Large intestine (tissue), 3 donors: ENCODE measurements at regions not wholly inside any gene's neighbourhood (a gene's known extent, or its start where the extent isn't known, plus 50 kb on each side); places are given as distances from the start of the nearest gene placed in this dataset.

Source experiments
- DNase-seq, 2 donors: peaks; one replicate each; pipeline versions ENCODE4 v3.0.0 to v3.0.0-alpha.2; 2013
- H3K27ac ChIP-seq: one replicate; pipeline ENCODE4 v1.5.1; 2013; ENCODE audit warnings: low read length
- H3K27me3 ChIP-seq: 2 replicates; pipeline ENCODE4 v1.6.1; 2013; ENCODE audit warnings: low read length; ENCODE audit not compliant: control insufficient read depth, insufficient read depth
- H3K36me3 ChIP-seq: 2 replicates; pipeline ENCODE4 v1.6.1; 2013; ENCODE audit warnings: low read length; ENCODE audit not compliant: control insufficient read depth, insufficient read depth
- H3K4me1 ChIP-seq: one replicate; pipeline ENCODE4 v1.6.1; 2013; ENCODE audit warnings: low read length; ENCODE audit not compliant: control insufficient read depth, insufficient read depth
- H3K4me3 ChIP-seq: one replicate; pipeline ENCODE4 v1.5.1; 2013; ENCODE audit warnings: low read length
- H3K9me3 ChIP-seq: one replicate; pipeline ENCODE4 v1.6.1; 2013; ENCODE audit warnings: mild to moderate bottlenecking, low read depth, low read length, moderate library complexity; ENCODE audit not compliant: control insufficient read depth
- WGBS: methylation state at CpG from one replicate; pipeline ENCODE4 v1.1.5; 2013; ENCODE audit warnings: low lambda C conversion rate; ENCODE audit not compliant: insufficient coverage; 5-methylcytosine and 5-hydroxymethylcytosine counted together

DNA sequence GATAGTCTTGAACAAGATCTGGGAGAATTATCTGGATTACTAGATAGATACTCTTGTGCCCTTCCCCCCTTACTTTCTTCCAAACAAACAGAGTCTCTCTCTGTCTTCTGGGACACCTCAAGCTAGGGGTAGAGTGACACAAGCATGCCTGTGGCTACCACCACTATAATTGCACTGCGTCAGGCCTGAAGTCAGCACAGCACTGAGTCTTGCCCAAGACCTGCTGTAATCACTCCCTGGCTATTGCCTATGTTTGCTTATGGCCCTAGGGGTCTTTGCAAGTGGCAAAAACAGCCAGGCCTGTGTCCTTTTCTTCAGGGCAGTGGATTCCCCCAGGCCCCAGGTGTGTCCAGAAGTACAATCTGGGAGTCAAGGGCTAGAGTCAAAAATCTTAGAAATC lies 106.6 kb downstream of the SLC5A7 start:
- WGBS = no CpG with 5 or more reads among the region's 1 CpG
- H3K36me3 ChIP-seq = no peaks in the 10 kb centered on the region
- no peak overlapping the region for H3K4me3 ChIP-seq
- no peaks in the 10 kb centered on the region for H3K4me1 ChIP-seq
- no peak for DNase-seq
- H3K9me3 ChIP-seq = no peaks in the 10 kb centered on the region
- no peak overlapping the region for H3K27ac ChIP-seq
- no peaks in the 10 kb centered on the region for H3K27me3 ChIP-seq

DNA sequence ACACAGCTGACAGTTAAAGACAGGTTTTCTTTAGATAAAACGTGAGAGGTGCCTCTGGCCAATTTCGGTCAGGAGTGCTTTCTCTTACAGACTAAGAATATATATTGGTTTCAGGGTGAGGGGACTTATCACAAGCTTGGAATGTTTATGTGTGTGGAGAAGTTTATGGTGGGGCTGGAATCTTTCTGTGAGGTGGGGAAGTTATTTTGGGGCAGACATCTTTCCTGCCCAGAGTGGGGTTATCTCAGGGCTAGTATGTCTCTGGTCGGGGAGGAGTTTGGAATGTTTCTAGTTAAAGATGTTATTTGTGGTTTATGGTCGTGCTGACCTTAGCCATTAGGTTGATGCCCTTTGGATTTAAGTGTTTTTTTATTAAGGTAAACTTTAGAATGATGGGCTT lies 115.2 kb downstream of the SLC5A7 start:
- no peak for DNase-seq
- no peak overlapping the region for H3K27ac ChIP-seq
- H3K27me3 ChIP-seq = no peaks in the 10 kb centered on the region
- H3K4me3 ChIP-seq = no peak overlapping the region
- no peaks in the 10 kb centered on the region for H3K4me1 ChIP-seq
- WGBS = no CpG with 5 or more reads among the region's 4 CpGs
- no peaks in the 10 kb centered on the region for H3K9me3 ChIP-seq
- no peaks in the 10 kb centered on the region for H3K36me3 ChIP-seq

DNA sequence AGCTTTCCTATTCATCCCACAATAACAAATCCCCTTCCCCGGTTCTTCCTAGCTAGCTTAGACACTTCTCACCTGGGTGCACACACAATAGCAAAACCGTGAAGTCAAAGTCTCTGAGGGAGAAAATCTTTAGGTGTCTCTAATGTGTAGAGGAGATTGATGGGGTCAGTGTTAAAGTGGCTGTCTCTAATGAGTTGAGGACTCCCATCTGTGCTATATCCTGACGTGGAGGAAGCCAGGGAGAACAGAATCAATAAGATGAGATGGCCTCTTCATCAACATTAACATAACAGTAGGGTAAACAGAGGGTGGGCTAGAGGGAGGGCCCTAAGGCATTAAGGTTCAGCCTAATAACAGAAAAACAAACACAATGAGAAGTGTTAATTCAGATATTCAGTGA lies 120.4 kb downstream of the SLC5A7 start:
- no peaks in the 10 kb centered on the region for H3K36me3 ChIP-seq
- H3K27ac ChIP-seq = no peak overlapping the region
- no peak for DNase-seq
- no peaks in the 10 kb centered on the region for H3K4me1 ChIP-seq
- WGBS = no CpG with 5 or more reads among the region's 3 CpGs
- no peaks in the 10 kb centered on the region for H3K27me3 ChIP-seq
- H3K9me3 ChIP-seq = no peaks in the 10 kb centered on the region
- no peak overlapping the region for H3K4me3 ChIP-seq

DNA sequence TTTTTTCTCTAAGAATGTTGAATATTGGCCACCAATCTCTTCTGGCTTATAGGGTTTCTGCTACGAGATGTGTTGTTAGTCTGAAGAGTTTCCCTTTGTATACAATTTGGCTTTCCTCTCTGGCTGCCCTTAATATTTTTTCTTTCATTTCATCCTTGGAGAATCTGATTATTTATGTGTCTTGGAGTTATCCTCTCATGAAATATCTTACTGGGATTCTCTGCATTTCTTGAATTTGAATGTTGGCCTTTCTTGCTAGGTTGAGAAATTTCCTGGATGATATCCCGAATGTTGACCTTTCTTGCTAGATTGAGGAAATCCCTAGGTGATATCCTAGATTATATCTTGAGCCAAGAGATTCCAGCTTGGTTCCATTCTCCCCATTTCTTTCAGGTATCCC lies 125.6 kb downstream of the SLC5A7 start:
- WGBS = 83% methylated on average over 1 of the region's 2 CpGs
- H3K27ac ChIP-seq = no peak overlapping the region
- H3K4me3 ChIP-seq = no peak overlapping the region
- H3K27me3 ChIP-seq = no peaks in the 10 kb centered on the region
- no peak for DNase-seq
- no peaks in the 10 kb centered on the region for H3K9me3 ChIP-seq
- no peaks in the 10 kb centered on the region for H3K36me3 ChIP-seq
- no peaks in the 10 kb centered on the region for H3K4me1 ChIP-seq

DNA sequence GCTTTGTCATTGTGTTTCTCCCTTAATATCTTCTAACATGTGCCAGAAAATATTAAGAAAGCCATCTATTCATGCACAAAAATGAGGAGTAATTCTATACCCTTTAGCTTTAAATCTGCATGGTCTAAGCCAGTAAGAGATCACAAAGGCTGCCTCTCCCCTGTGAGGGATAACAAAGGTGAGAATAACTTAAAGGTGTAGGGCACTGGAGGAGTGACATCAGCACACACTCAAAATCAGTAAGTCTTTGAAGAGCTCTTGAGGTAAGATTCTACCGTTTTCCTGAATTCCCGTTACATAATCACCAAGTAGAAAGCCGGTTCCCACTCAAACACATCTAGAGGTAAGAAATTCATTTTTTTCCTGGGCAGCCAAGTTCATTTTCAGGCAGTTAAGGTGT lies 123.9 kb upstream of the SULT1C3 start:
- H3K27me3 ChIP-seq = no peaks in the 10 kb centered on the region
- H3K4me3 ChIP-seq = no peak overlapping the region
- no peaks in the 10 kb centered on the region for H3K9me3 ChIP-seq
- WGBS = 92% methylated on average over 3 of the region's 3 CpGs
- no peak for DNase-seq
- H3K36me3 ChIP-seq = no peaks in the 10 kb centered on the region
- no peaks in the 10 kb centered on the region for H3K4me1 ChIP-seq
- no peak overlapping the region for H3K27ac ChIP-seq

DNA sequence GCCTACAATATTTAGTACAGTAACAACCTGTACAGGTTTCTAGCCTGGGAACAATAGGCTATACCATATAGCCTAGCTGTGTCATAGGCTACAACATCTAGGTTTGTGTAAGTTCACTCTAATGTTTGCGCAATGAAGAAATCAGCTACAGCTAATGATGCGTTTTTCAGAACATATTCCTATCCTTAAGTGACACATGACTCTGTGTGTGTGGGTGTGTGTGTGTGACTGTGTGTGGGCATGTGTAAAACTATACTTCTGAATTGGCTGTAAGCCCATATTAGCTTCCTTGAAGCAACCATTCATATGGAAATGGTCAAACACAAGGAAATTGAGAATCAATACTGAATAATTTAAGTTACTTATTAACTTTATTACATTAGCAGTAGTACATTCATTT lies 120.8 kb upstream of the SULT1C3 start:
- Histone ChIP-seq H3K9me3 (no peaks in the 10 kb centered on the region), H3K36me3 (no peaks in the 10 kb centered on the region), H3K4me1 (no peaks in the 10 kb centered on the region), H3K27ac (no peak overlapping the region), H3K27me3 (no peaks in the 10 kb centered on the region), H3K4me3 (no peak overlapping the region)
- DNase-seq = peak in 1 of 2 donors; percentile 65
- WGBS = no CpG with 5 or more reads among the region's 2 CpGs

DNA sequence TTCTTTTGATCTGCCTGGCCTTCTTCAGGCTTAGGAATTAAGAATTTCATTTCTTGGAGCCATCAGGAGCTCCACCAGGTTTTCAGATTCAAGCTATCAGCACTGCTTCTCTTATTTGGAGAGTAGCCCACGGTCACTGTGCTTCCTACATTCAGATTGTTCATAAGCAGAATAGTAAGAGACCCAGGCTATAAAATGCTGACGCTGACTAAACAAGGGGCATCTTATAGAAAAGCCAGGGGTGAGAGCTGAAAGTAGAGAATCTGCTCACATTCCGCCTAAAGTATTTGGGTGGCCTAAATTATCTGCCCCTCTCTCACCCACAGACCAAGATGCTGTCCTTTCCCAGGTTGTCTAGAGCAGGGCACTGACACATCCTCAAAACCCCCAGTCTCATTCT lies 120.3 kb upstream of the SULT1C3 start:
- H3K4me3 ChIP-seq = no peak overlapping the region
- H3K9me3 ChIP-seq = no peaks in the 10 kb centered on the region
- no peaks in the 10 kb centered on the region for H3K27me3 ChIP-seq
- no peak overlapping the region for H3K27ac ChIP-seq
- H3K36me3 ChIP-seq = no peaks in the 10 kb centered on the region
- DNase-seq = no peak
- no CpG with 5 or more reads among the region's 3 CpGs for WGBS
- H3K4me1 ChIP-seq = no peaks in the 10 kb centered on the region

DNA sequence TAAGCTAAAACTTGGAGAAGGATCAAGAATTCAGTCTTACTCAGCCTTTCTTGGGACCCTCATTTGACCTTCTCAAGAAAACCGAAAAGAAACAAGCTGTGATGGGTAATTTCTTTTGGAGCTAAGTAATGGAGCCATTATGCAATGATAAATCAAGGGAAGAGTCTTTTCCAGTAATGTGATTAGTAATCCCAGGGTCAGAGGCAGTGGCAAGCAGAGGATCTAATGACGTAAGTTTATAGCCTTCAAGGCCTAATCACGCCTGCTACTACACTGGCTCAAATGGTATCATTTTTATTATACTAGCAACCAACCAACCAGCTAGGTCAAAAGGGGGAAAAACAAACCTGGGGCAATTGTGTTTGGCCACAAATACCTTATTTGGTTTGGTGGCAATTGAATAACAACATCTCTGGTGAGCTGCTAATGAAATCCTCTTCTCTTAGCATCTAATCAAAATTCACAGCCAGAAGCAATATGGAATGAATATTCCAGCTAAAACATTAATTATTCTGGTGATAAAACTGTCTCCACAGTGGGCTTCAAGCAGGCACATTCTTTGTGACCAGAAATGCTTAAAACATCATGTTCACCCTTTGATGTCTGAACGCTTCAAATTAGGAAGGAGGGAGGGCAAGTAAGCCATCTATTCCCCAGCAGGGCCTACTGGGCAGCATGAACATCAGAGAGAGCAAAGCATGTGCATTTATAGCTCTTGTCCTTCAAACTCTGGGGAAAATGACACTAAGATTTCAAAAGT lies 114.9 kb upstream of the SULT1C3 start:
- no peaks in the 10 kb centered on the region for H3K36me3 ChIP-seq
- no peak overlapping the region for H3K4me3 ChIP-seq
- H3K27ac ChIP-seq = peak overlapping the region; percentile 10
- 80% methylated on average over 1 of the region's 4 CpGs for WGBS
- peak; percentile 23 to 50 for DNase-seq
- H3K9me3 ChIP-seq = no peaks in the 10 kb centered on the region
- peaks cover 7% of the 10 kb centered on the region for H3K4me1 ChIP-seq
- no peaks in the 10 kb centered on the region for H3K27me3 ChIP-seq

DNA sequence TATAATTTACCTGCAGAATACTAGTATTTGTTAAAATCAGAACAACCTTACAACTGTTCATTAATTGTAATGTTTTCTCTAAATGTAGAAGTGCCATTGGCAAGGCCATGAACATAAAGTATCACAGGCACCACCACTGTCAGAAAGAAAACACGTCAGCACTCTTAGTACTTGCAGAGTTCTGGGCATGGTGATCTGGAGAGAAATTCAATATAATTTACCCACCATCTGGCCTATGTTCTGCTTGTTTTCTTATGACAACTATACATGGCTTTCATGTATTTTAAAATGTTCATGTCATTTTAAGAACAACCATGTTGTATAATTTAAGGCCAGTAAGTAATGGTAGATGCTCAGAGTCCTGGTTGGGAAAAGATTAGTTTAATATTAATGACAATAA lies 114.2 kb upstream of the SULT1C3 start:
- Histone ChIP-seq H3K36me3 (no peaks in the 10 kb centered on the region), H3K27me3 (no peaks in the 10 kb centered on the region), H3K9me3 (no peaks in the 10 kb centered on the region), H3K4me3 (no peak overlapping the region), H3K27ac (no peak overlapping the region), H3K4me1 (peaks cover 7% of the 10 kb centered on the region)
- no peak for DNase-seq
- WGBS = 100% methylated on average over 1 of the region's 1 CpG

DNA sequence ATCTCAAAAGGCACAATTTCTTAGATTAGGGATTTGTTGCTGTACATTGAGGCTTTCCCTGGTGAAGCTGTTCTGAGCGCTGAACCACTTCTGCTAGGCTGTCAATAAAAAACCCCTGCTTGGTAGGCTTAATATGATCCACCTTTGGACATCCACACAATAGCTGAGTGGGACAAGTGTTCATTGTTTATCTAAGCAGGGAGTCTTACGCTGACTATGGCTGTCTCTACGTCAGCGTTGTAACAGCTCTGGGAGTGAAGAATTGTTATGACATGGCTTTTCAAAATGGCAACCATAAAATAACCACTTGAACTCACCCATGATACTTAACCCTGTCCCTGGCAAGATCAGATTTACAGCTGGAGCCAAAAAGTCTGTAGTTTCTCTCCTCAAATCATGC lies 111.5 kb upstream of the SULT1C3 start:
- DNase-seq = no peak
- no peak overlapping the region for H3K27ac ChIP-seq
- H3K4me3 ChIP-seq = no peak overlapping the region
- H3K4me1 ChIP-seq = peaks cover 7% of the 10 kb centered on the region
- no peaks in the 10 kb centered on the region for H3K27me3 ChIP-seq
- no peaks in the 10 kb centered on the region for H3K36me3 ChIP-seq
- no peaks in the 10 kb centered on the region for H3K9me3 ChIP-seq
- WGBS = no CpG with 5 or more reads among the region's 4 CpGs

DNA sequence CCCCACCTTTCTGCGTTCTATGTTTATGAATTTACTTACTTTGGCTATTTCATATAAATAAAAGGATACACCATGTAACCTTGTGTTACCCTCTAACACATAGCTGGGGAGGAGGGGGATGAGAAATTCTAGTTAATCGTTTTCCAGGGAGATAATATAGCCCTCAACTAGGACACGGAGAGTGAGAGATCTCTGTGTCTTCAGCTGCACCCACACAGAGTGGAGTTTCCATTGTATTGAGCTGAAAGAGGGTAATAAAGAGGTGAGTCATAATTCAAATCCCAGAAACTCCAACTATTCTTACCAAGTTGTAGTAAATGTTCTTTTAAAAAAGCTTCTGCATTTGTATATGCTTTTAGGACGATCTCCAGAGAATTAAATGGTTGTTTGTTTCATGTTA lies 110.1 kb upstream of the SULT1C3 start:
- Histone ChIP-seq H3K27me3 (no peaks in the 10 kb centered on the region), H3K4me3 (no peak overlapping the region), H3K27ac (no peak overlapping the region), H3K36me3 (no peaks in the 10 kb centered on the region), H3K9me3 (no peaks in the 10 kb centered on the region), H3K4me1 (peaks cover 7% of the 10 kb centered on the region)
- 24% methylated on average over 3 of the region's 4 CpGs for WGBS
- DNase-seq = peak in 1 of 2 donors; percentile 15
